Epithelial cell of esophagus (primary cell): ENCODE measurements at regions not wholly inside any gene's neighbourhood (a gene's known extent, or its start where the extent isn't known, plus 50 kb on each side); places are given as distances from the start of the nearest gene placed in this dataset.

Experiments used
- DNase-seq: peaks from one replicate; pipeline ENCODE4 v3.0.0; 2010; ENCODE audit warnings: low read depth
- H3K4me3 ChIP-seq: 2 replicates; pipeline ENCODE4 v1.5.1; 2011; ENCODE audit warnings: mild to moderate bottlenecking, low read length, control low read depth
- CTCF ChIP-seq: IDR thresholded peaks from 2 replicates; pipeline ENCODE4 v1.5.1; 2011; ENCODE audit warnings: low read depth, mild to moderate bottlenecking, low read length, control low read depth, inconsistent platforms; ENCODE audit not compliant: insufficient read depth; ENCODE audit errors: missing control alignments

DNA sequence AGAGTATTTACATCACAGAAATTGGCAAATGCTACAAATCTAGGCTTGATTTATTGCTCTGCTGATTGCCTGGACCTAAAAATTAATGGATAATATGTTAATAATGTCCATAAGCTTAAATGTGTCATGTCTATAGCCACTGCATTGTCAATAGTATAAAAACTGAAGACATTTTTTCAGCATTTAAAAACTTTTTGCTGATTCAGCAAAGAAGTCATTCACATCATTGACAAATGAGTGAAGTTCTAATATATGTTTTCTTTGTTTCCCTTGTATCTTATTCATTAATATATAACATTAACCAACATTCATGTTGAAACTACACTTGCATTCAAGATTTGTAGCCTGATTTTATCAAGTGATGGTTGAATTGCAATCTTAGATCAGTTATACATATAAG lies 214.7 kb upstream of the XYLT1 start:
- TF ChIP-seq CTCF, result no peak
- H3K4me3 ChIP-seq, result no peak overlapping the region

GRCh38 chr16:17683281-17683680 lies 212.5 kb upstream of the XYLT1 start:
- no peak overlapping the region for H3K4me3 ChIP-seq
- no peak for DNase-seq
- TF ChIP-seq CTCF, result no peak

More for the DNA sequence above, 214.7 kb upstream of the XYLT1 start:
- no peak for DNase-seq

DNA sequence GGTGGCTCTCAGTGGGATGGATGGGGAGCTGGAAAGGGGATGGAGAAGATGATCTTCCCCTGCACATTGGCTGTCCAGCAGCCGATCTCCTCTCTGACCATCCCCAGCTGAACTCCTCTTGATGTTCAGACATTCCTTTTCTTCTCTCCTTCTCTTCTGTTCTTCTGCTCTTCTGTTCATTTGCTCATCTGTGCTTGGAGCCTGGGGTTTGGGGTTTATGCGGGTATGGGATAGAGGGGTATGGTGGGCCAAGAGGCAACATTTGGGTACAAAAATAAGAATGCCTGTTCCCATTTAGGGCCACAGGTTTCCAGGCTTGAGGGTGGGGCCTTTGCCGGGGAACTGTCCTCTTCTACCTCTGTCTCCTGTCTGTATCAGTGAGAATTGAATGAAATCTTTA lies 205.4 kb upstream of the XYLT1 start:
- TF ChIP-seq CTCF, result no peak
- no peak overlapping the region for H3K4me3 ChIP-seq
- DNase-seq, result no peak

- no peak for TF ChIP-seq CTCF
- H3K4me3 ChIP-seq, result no peak overlapping the region
- DNase-seq, result no peak
These were observed 197.6 kb upstream of the XYLT1 start for GRCh38 chr16:17668386-17668785.

DNA sequence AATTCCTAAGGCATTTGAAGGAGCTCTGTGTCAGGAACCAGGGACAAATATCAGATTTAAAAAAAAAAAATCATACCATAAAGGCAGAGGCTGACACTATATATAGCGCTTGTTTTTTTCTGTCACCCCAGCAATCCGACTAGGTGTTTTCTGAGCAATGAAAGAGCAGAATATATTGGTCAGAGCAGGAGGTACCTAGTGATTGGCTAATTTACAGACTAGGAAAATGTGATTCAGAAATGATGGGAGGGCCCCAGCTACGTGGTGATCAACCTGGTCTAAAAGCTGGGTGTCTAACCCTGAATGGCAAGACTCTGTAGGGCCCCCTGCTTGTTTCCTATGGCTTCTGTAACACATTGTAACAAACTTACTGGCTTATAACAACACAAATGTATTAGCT lies 195.5 kb upstream of the XYLT1 start:
- H3K4me3 ChIP-seq, result no peak overlapping the region
- no peak for DNase-seq

DNA sequence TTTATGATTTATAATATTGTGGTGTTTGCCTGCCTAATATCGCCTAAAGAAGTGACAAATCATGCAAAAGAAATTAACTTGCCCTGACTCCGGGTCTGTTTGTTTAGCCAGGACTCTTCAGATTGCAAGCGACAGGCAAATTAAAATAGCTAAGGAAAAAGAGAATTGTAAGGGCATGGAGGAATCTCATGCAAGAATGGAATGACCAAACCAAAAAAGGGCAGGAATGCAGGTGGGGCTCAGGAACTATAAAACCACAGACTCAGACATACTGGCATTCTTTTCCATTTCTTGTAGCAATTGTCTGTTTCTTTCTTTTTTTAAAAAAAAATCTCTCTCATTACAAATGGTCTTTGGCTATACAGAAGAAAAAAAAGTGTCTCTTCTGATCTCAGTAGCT lies 188.1 kb upstream of the XYLT1 start:
- H3K4me3 ChIP-seq, result no peak overlapping the region
- DNase-seq, result no peak
- TF ChIP-seq CTCF, result no peak

More for the DNA sequence above, 195.5 kb upstream of the XYLT1 start:
- no peak for TF ChIP-seq CTCF

- no peak for DNase-seq
- no peak for TF ChIP-seq CTCF
- no peak overlapping the region for H3K4me3 ChIP-seq
These were observed 186.3 kb upstream of the XYLT1 start for GRCh38 chr16:17657045-17657444.
